A549 (cell line): ENCODE measurements at regions not wholly inside any gene's neighbourhood (a gene's known extent, or its start where the extent isn't known, plus 50 kb on each side); places are given as distances from the start of the nearest gene placed in this dataset.

Experiments used
- ATAC-seq, 2 experiments: fragments of 200-7000 bp in 1 of 2; fragments of >200 bp in 1 of 2; cut with Nextera tagmentation in 1 of 2; cut with Tn5 transposase in 1 of 2; 3 replicates each; pipeline versions ENCODE4 v1.8.0 to v1.9.1; 2018 to 2020; ENCODE audit warnings: mild to moderate bottlenecking in 1 of 2, moderate library complexity in 1 of 2
- CTCF ChIA-PET: fragments of 300-600 bp; sonication (Branson Sonifier 250); formaldehyde crosslinking; extraction: SDS; loops from one replicate; lab custom pipeline; 2021; ENCODE audit warnings: antibody characterized with exemption, inconsistent platforms; lab: Yijun Ruan, JAX
- POLR2A ChIA-PET: fragments of 350-600 bp; formaldehyde crosslinking; extraction: SDS; loops from one replicate; lab custom pipeline; 2021; ENCODE audit warnings: antibody characterized with exemption, inconsistent platforms; lab: Yijun Ruan, JAX
- DNase-seq, 2 experiments: peaks; one replicate each; pipeline versions ENCODE4 v3.0.0 to v3.0.0-alpha.2; 2011 to 2016; ENCODE audit warnings: low read depth in 1 of 2, low spot score in 1 of 2
- FAIRE-seq: peaks from 2 replicates; lab custom pipeline; 2011; peaks lifted over from hg19 to GRCh38; lab: Jason Lieb, UNC
- H3K27ac ChIP-seq, 2 experiments: fragments of >200 bp; sonication (Bioruptor Twin); formaldehyde crosslinking; 3 replicates each; pipeline ENCODE4 v1.5.1; 2016 to 2017
- H3K4me1 ChIP-seq: fragments of >200 bp; sonication (Bioruptor Twin); formaldehyde crosslinking; 3 replicates; pipeline ENCODE4 v1.6.1; 2016
- H3K4me2 ChIP-seq: fragments of >200 bp; sonication (Bioruptor Twin); formaldehyde crosslinking; 3 replicates; pipeline ENCODE4 v1.6.1; 2016
- H3K4me3 ChIP-seq: fragments of >200 bp; sonication (Bioruptor Twin); formaldehyde crosslinking; 3 replicates; pipeline ENCODE4 v1.5.1; 2016
- H3K9me3 ChIP-seq: fragments of >200 bp; sonication (Bioruptor Twin); formaldehyde crosslinking; 3 replicates; pipeline ENCODE4 v1.6.1; 2016
- CBX2 ChIP-seq: fragments of 200-600 bp; sonication (generic); IDR thresholded peaks from 2 replicates; pipeline ENCODE4 v1.6.1; 2016; ENCODE audit warnings: low read depth, mild to moderate bottlenecking, borderline replicate concordance
- E2F6 ChIP-seq: IDR thresholded peaks from 2 replicates; pipeline ENCODE4 v1.6.1; 2012; ENCODE audit warnings: low read depth, borderline replicate concordance
- EHMT2 ChIP-seq: fragments of 200-600 bp; sonication (generic); IDR thresholded peaks from 2 replicates; pipeline ENCODE4 v1.6.1; 2016; ENCODE audit warnings: antibody characterized with exemption, low read depth, mild to moderate bottlenecking, moderate library complexity
- FOSB ChIP-seq: fragments of 250-450 bp; sonication (Bioruptor Pico); IDR thresholded peaks from 2 replicates; pipeline ENCODE4 v1.5.0; 2020; ENCODE audit warnings: mild to moderate bottlenecking, moderate library complexity
- FOXS1 ChIP-seq: fragments of 250-450 bp; sonication (Bioruptor Pico); IDR thresholded peaks from 2 replicates; pipeline ENCODE4 v1.5.0; 2020; ENCODE audit warnings: mild to moderate bottlenecking, moderate library complexity
- JUNB ChIP-seq: fragments of >200 bp; sonication (Bioruptor Twin); formaldehyde crosslinking; IDR thresholded peaks from 2 replicates; pipeline ENCODE4 v1.6.1; 2016
- MAFK ChIP-seq: fragments of 450-650 bp; IDR thresholded peaks from 2 replicates; pipeline ENCODE4 v1.6.1; 2014; ENCODE audit not compliant: partially characterized antibody
- MAZ ChIP-seq: fragments of 150-350 bp; IDR thresholded peaks from 2 replicates; pipeline ENCODE4 v1.6.1; 2014; ENCODE audit warnings: antibody characterized with exemption, low read depth, low read length, borderline replicate concordance
- MYC ChIP-seq: IDR thresholded peaks from 2 replicates; pipeline ENCODE4 v1.6.1; 2012; ENCODE audit warnings: mild to moderate bottlenecking, inconsistent platforms, low read length, improper control_type of control experiment, borderline replicate concordance
- NR3C1 ChIP-seq: fragments of >200 bp; sonication (Bioruptor Twin); formaldehyde crosslinking; IDR thresholded peaks from 3 replicates; pipeline ENCODE4 v1.6.1; 2017
- RAD21 ChIP-seq, 2 experiments: fragments of >200 bp in 1 of 2; sonication (Bioruptor Twin) in 1 of 2; formaldehyde crosslinking in 1 of 2; IDR thresholded peaks in 1 of 2; conservative IDR thresholded peaks in 1 of 2; 2 replicates in 1 of 2; 3 replicates in 1 of 2; pipeline ENCODE4 v1.6.1; 2012 to 2018; ENCODE audit warnings: inconsistent platforms in 1 of 2
- RARB ChIP-seq: fragments of 250-450 bp; sonication (Bioruptor Pico); IDR thresholded peaks from 2 replicates; pipeline ENCODE4 v1.8.0; 2021; ENCODE audit warnings: mild to moderate bottlenecking, moderate library complexity
- RNF2 ChIP-seq: fragments of 200-600 bp; sonication (generic); IDR thresholded peaks from 2 replicates; pipeline ENCODE4 v1.6.1; 2016; ENCODE audit warnings: low read depth, mild to moderate bottlenecking, antibody characterized with exemption, moderate library complexity, borderline replicate concordance
- TFCP2L1 ChIP-seq: fragments of 250-450 bp; sonication (Bioruptor Pico); IDR thresholded peaks from 2 replicates; pipeline ENCODE4 v1.5.0; 2021; ENCODE audit warnings: mild to moderate bottlenecking
- WGBS: methylation state at CpG from one replicate; pipeline ENCODE4 v1.1.6; 2017; ENCODE audit errors: missing lambda C conversion rate; 5-methylcytosine and 5-hydroxymethylcytosine counted together
- TF ChIP-seq, protein P1 (sequence below): fragments of >200 bp; sonication (Bioruptor Twin); formaldehyde crosslinking; IDR thresholded peaks from 2 replicates; pipeline ENCODE4 v1.6.1; 2016
- TF ChIP-seq, protein P2 (sequence below): fragments of 200-600 bp; sonication (generic); IDR thresholded peaks from 2 replicates; pipeline ENCODE4 v1.6.1; 2016; ENCODE audit warnings: antibody characterized with exemption, mild to moderate bottlenecking, moderate library complexity
- TF ChIP-seq, protein P3 (sequence below): fragments of 150-350 bp; IDR thresholded peaks from 2 replicates; pipeline ENCODE4 v1.6.1; 2014; ENCODE audit warnings: low read depth, mild to moderate bottlenecking, low read length
- TF ChIP-seq, protein P4 (sequence below): fragments of 250-450 bp; sonication (Bioruptor Pico); IDR thresholded peaks from 2 replicates; pipeline ENCODE4 v1.5.0; 2021; ENCODE audit warnings: mild to moderate bottlenecking, moderate library complexity, borderline replicate concordance

GRCh38 chrX:15170927-15171326 is 99.0 kb downstream of the ASB9 start:
- POLR2A ChIA-PET = no interaction called here
- 71% methylated on average over 2 of the region's 2 CpGs for WGBS
- ATAC-seq (no peak), DNase-seq (no peak), FAIRE-seq (peak; percentile 98)
- no peak overlapping the region for H3K4me2 ChIP-seq
- no peak for TF ChIP-seq MAZ
- no peak for TF ChIP-seq EHMT2
- TF ChIP-seq, protein P1, sequence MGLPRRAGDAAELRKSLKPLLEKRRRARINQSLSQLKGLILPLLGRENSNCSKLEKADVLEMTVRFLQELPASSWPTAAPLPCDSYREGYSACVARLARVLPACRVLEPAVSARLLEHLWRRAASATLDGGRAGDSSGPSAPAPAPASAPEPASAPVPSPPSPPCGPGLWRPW = no peak
- no peak for TF ChIP-seq RARB (CRISPR knock-in tag)
- TF ChIP-seq JUNB = no peak
- TF ChIP-seq NR3C1 = no peak
- no peak for TF ChIP-seq RAD21 (conservative IDR thresholded peaks at IDR 0.05 in 1 of 2, IDR thresholded peaks at IDR 0.05 in 1 of 2)
- TF ChIP-seq, all 56 proteins: peak for 0
- H3K9me3 ChIP-seq = no peaks in the 10 kb centered on the region
- H3K4me1 ChIP-seq = no peaks in the 10 kb centered on the region
- no peak overlapping the region for H3K27ac ChIP-seq
- CTCF ChIA-PET = interaction anchor here (0.9 kb wide), 1 partner anchor 1170 kb away, joined by 3 read pairs; no protein-coding TSS in a partner anchor
- no peak overlapping the region for H3K4me3 ChIP-seq

DNA sequence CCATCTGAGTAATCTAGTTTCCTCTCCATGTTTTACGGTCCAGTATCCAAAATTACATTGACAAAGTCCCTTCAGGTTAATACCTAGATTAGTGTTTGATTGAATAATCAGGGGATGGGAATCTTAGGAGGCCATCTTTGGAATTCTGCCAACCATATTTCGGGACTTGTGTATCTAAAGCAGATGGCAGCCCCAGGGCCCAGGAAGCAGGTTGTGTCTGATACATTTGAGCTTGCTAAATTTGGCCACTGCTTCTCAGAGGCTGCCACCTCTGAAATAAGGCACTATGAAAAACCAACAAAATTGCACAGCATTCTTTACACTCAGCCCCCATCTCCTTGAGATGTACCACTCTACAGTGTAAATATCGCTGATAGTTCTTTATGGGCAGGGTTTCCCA is 102.1 kb downstream of the ASB9 start:
- ATAC-seq = no peak
- Histone ChIP-seq H3K27ac (no peak overlapping the region), H3K4me3 (no peak overlapping the region), H3K9me3 (no peaks in the 10 kb centered on the region), H3K4me1 (no peaks in the 10 kb centered on the region), H3K4me2 (no peak overlapping the region)
- CTCF ChIA-PET = no interaction called here
- WGBS = 60% methylated on average over 3 of the region's 3 CpGs
- no peak for DNase-seq
- no peak for FAIRE-seq
- POLR2A ChIA-PET = no interaction called here
- TF ChIP-seq RNF2 (no peak), FOXS1 (CRISPR knock-in tag) (no peak)
- TF ChIP-seq, protein P2, sequence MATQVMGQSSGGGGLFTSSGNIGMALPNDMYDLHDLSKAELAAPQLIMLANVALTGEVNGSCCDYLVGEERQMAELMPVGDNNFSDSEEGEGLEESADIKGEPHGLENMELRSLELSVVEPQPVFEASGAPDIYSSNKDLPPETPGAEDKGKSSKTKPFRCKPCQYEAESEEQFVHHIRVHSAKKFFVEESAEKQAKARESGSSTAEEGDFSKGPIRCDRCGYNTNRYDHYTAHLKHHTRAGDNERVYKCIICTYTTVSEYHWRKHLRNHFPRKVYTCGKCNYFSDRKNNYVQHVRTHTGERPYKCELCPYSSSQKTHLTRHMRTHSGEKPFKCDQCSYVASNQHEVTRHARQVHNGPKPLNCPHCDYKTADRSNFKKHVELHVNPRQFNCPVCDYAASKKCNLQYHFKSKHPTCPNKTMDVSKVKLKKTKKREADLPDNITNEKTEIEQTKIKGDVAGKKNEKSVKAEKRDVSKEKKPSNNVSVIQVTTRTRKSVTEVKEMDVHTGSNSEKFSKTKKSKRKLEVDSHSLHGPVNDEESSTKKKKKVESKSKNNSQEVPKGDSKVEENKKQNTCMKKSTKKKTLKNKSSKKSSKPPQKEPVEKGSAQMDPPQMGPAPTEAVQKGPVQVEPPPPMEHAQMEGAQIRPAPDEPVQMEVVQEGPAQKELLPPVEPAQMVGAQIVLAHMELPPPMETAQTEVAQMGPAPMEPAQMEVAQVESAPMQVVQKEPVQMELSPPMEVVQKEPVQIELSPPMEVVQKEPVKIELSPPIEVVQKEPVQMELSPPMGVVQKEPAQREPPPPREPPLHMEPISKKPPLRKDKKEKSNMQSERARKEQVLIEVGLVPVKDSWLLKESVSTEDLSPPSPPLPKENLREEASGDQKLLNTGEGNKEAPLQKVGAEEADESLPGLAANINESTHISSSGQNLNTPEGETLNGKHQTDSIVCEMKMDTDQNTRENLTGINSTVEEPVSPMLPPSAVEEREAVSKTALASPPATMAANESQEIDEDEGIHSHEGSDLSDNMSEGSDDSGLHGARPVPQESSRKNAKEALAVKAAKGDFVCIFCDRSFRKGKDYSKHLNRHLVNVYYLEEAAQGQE = no peak
- TF ChIP-seq, protein P3, sequence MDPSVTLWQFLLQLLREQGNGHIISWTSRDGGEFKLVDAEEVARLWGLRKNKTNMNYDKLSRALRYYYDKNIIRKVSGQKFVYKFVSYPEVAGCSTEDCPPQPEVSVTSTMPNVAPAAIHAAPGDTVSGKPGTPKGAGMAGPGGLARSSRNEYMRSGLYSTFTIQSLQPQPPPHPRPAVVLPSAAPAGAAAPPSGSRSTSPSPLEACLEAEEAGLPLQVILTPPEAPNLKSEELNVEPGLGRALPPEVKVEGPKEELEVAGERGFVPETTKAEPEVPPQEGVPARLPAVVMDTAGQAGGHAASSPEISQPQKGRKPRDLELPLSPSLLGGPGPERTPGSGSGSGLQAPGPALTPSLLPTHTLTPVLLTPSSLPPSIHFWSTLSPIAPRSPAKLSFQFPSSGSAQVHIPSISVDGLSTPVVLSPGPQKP = no peak

- no peak for DNase-seq
- POLR2A ChIA-PET = no interaction called here
These were observed 104.1 kb downstream of the ASB9 start for GRCh38 chrX:15165832-15166231.

More at GRCh38 chrX:15165832-15166231, 104.1 kb downstream of the ASB9 start:
- Histone ChIP-seq H3K4me2 (no peak overlapping the region), H3K27ac (no peak overlapping the region), H3K4me3 (no peak overlapping the region), H3K4me1 (no peaks in the 10 kb centered on the region), H3K9me3 (no peaks in the 10 kb centered on the region)
- CTCF ChIA-PET = no interaction called here
- TF ChIP-seq E2F6 (no peak), CBX2 (no peak), TFCP2L1 (CRISPR knock-in tag) (no peak), MYC (no peak), NR3C1 (no peak), MAFK (no peak), FOSB (CRISPR knock-in tag) (no peak)
- TF ChIP-seq, protein P4, sequence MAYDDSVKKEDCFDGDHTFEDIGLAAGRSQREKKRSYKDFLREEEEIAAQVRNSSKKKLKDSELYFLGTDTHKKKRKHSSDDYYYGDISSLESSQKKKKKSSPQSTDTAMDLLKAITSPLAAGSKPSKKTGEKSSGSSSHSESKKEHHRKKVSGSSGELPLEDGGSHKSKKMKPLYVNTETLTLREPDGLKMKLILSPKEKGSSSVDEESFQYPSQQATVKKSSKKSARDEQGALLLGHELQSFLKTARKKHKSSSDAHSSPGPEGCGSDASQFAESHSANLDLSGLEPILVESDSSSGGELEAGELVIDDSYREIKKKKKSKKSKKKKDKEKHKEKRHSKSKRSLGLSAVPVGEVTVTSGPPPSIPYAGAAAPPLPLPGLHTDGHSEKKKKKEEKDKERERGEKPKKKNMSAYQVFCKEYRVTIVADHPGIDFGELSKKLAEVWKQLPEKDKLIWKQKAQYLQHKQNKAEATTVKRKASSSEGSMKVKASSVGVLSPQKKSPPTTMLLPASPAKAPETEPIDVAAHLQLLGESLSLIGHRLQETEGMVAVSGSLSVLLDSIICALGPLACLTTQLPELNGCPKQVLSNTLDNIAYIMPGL = no peak
- 39% methylated on average over 4 of the region's 4 CpGs for WGBS
- ATAC-seq (no peak), FAIRE-seq (no peak)
